K562 (cell line): ENCODE measurements at regions not wholly inside any gene's neighbourhood (a gene's known extent, or its start where the extent isn't known, plus 50 kb on each side); places are given as distances from the start of the nearest gene placed in this dataset.

Source experiments
- BRF1 ChIP-seq: IDR thresholded peaks from 3 replicates; pipeline ENCODE4 v1.6.1; 2011; ENCODE audit warnings: borderline replicate concordance, mild to moderate bottlenecking; ENCODE audit not compliant: insufficient read length; ENCODE audit errors: extremely low read depth
- CBX3 ChIP-seq, 2 experiments: IDR thresholded peaks; 1 replicate in 1 of 2; 2 replicates in 1 of 2; pipeline ENCODE4 v1.6.1; 2012; ENCODE audit warnings: inconsistent platforms in 2 of 2, low read length in 2 of 2, borderline replicate concordance in 1 of 2, control low read depth in 1 of 2
- FOXA1 ChIP-seq: fragments of 450-650 bp; IDR thresholded peaks from 2 replicates; pipeline ENCODE4 v1.6.1; 2016; ENCODE audit warnings: mild to moderate bottlenecking, borderline replicate concordance
- HOMEZ ChIP-seq: fragments of 250-450 bp; sonication (Bioruptor Pico); IDR thresholded peaks from 2 replicates; pipeline ENCODE4 v1.4.0; 2020; ENCODE audit warnings: mild to moderate bottlenecking, moderate library complexity
- ILK ChIP-seq: fragments of 450-650 bp; IDR thresholded peaks from 2 replicates; pipeline ENCODE4 v1.6.1; 2016; ENCODE audit warnings: missing genetic modification characterization, low read depth, mild to moderate bottlenecking, missing compliant biosample characterization, moderate library complexity, borderline replicate concordance
- JUND ChIP-seq, 2 experiments: IDR thresholded peaks; 2 replicates in 1 of 2; 3 replicates in 1 of 2; pipeline ENCODE4 v1.6.1; 2011; ENCODE audit warnings: borderline replicate concordance in 2 of 2, low read depth in 2 of 2, low read length in 2 of 2, improper control_type of control experiment in 1 of 2, missing biosample characterization in 1 of 2, missing genetic modification characterization in 1 of 2, missing genetic modification reagents in 1 of 2
- MXI1 ChIP-seq: IDR thresholded peaks from 2 replicates; pipeline ENCODE4 v1.6.1; 2011; ENCODE audit warnings: low read depth, mild to moderate bottlenecking, improper control_type of control experiment, low read length
- NONO ChIP-seq, 2 experiments: fragments of 200-400 bp in 1 of 2; fragments of 450-650 bp in 1 of 2; formaldehyde crosslinking in 1 of 2; IDR thresholded peaks; 2 replicates each; pipeline ENCODE4 v1.6.1; 2017; ENCODE audit warnings: low read depth in 2 of 2, mild to moderate bottlenecking in 2 of 2, moderate library complexity in 2 of 2, low read length in 1 of 2
- ZC3H4 ChIP-seq: sonication (generic); formaldehyde crosslinking; IDR thresholded peaks from 2 replicates; pipeline ENCODE4 v1.9.0; 2021; ENCODE audit warnings: missing genetic modification reagents, borderline replicate concordance
- ZNF407 ChIP-seq: fragments of 450-650 bp; IDR thresholded peaks from 2 replicates; pipeline ENCODE4 v1.6.1; 2016; ENCODE audit warnings: low read depth

GRCh38 chr14:59116984-59117415 lies 71.5 kb upstream of the DAAM1 start (continued):
- TF ChIP-seq ZNF407 = no peak
- TF ChIP-seq NONO (IDR thresholded peaks at IDR 0.05; ENCODE audit: low read depth in 2 of 2, low read length in 1 of 2) = no peak
- TF ChIP-seq JUND (IDR thresholded peaks at IDR 0.05; ENCODE audit: borderline replicate concordance, low read depth, low read length) = no peak
- TF ChIP-seq JUND (tag; IDR thresholded peaks at IDR 0.05; ENCODE audit: borderline replicate concordance, low read depth, low read length) = no peak
- TF ChIP-seq HOMEZ = no peak
- TF ChIP-seq CBX3 (IDR thresholded peaks at IDR 0.05; ENCODE audit: borderline replicate concordance in 1 of 2, low read length in 2 of 2) = no peak
- no peak for TF ChIP-seq MXI1
- no peak for TF ChIP-seq ILK (tag)
- no peak for TF ChIP-seq FOXA1
- no peak for TF ChIP-seq BRF1
- TF ChIP-seq ZC3H4 (CRISPR knock-in tag) = no peak
